Esophagus (tissue), 2 donors: ENCODE measurements at regions not wholly inside any gene's neighbourhood (a gene's known extent, or its start where the extent isn't known, plus 50 kb on each side); places are given as distances from the start of the nearest gene placed in this dataset.

ENCODE experiments used
- H3K27ac ChIP-seq, 2 donors: one replicate each; pipeline ENCODE4 v1.5.1; 2013; ENCODE audit warnings: low read depth in 2 of 2, mild to moderate bottlenecking in 2 of 2, inconsistent platforms in 1 of 2, low read length in 1 of 2, moderate library complexity in 1 of 2
- H3K27me3 ChIP-seq, 2 donors: one replicate each; pipeline ENCODE4 v1.6.1; 2013; ENCODE audit warnings: low read length in 2 of 2, control low read depth in 1 of 2, mild to moderate bottlenecking in 1 of 2; ENCODE audit not compliant: insufficient read depth in 2 of 2, control insufficient read depth in 1 of 2
- H3K36me3 ChIP-seq, 2 donors: one replicate each; pipeline ENCODE4 v1.6.1; 2013; ENCODE audit warnings: low read length in 1 of 2; ENCODE audit not compliant: control insufficient read depth in 2 of 2, insufficient read depth in 2 of 2
- H3K4me1 ChIP-seq, 2 donors: one replicate each; pipeline ENCODE4 v1.6.1; 2013; ENCODE audit warnings: low read length in 1 of 2; ENCODE audit not compliant: control insufficient read depth in 2 of 2, insufficient read depth in 2 of 2
- H3K4me3 ChIP-seq, 2 donors: one replicate each; pipeline ENCODE4 v1.5.1; 2013; ENCODE audit warnings: low read length in 2 of 2, mild to moderate bottlenecking in 2 of 2, low read depth in 1 of 2, moderate library complexity in 1 of 2
- H3K9me3 ChIP-seq, 2 donors: one replicate each; pipeline ENCODE4 v1.6.1; 2013; ENCODE audit warnings: mild to moderate bottlenecking in 2 of 2, low read depth in 1 of 2, low read length in 1 of 2, moderate library complexity in 1 of 2; ENCODE audit not compliant: control insufficient read depth in 2 of 2, insufficient read depth in 1 of 2
- WGBS, 2 donors: extraction: QIAGEN DNeasy Blood & Tissue Kit; methylation state at CpG; one replicate each; pipeline ENCODE4 v1.1.7; 2013; 5-methylcytosine and 5-hydroxymethylcytosine counted together
- donor health status: healthy with polysubstance abuse.
- donor health status: Bipolar disorder and iron deficiency.

GRCh38 chr10:42911359-42911758, 128.8 kb downstream of the BMS1 start:
- peaks cover 0 to 8% of the 10 kb centered on the region in 2 donors for H3K9me3 ChIP-seq
- H3K27ac ChIP-seq = no peak overlapping the region
- WGBS, 2 donors = 65 to 73% methylated on average over 2 of the region's 2 CpGs
- no peak overlapping the region for H3K4me3 ChIP-seq
- H3K36me3 ChIP-seq = no peaks in the 10 kb centered on the region
- no peaks in the 10 kb centered on the region for H3K4me1 ChIP-seq
- H3K27me3 ChIP-seq = no peaks in the 10 kb centered on the region

- H3K4me3 ChIP-seq = no peak overlapping the region
- no peak overlapping the region for H3K27ac ChIP-seq
- H3K4me1 ChIP-seq = no peaks in the 10 kb centered on the region
- no peaks in the 10 kb centered on the region for H3K27me3 ChIP-seq
- no peaks in the 10 kb centered on the region for H3K36me3 ChIP-seq
- H3K9me3 ChIP-seq = peaks cover 0 to 6% of the 10 kb centered on the region in 2 donors
These were observed 134.4 kb downstream of the BMS1 start for GRCh38 chr10:42916974-42917373.

- 39 to 46% methylated on average over 2 of the region's 2 CpGs for WGBS, 2 donors
- H3K36me3 ChIP-seq = no peaks in the 10 kb centered on the region
- H3K27ac ChIP-seq = no peak overlapping the region
- no peaks in the 10 kb centered on the region for H3K4me1 ChIP-seq
- no peaks in the 10 kb centered on the region for H3K27me3 ChIP-seq
- H3K4me3 ChIP-seq = no peak overlapping the region
- peaks cover 0 to 6% of the 10 kb centered on the region in 2 donors for H3K9me3 ChIP-seq
These were observed 135.2 kb downstream of the BMS1 start for GRCh38 chr10:42917821-42918220.

GRCh38 chr10:42921951-42922350, 139.4 kb downstream of the BMS1 start:
- H3K4me3 ChIP-seq = no peak overlapping the region
- H3K36me3 ChIP-seq = no peaks in the 10 kb centered on the region
- WGBS, 2 donors = 86 to 91% methylated on average over 2 of the region's 2 CpGs
- H3K4me1 ChIP-seq = no peaks in the 10 kb centered on the region
- no peaks in the 10 kb centered on the region for H3K27me3 ChIP-seq
- H3K27ac ChIP-seq = no peak overlapping the region
- H3K9me3 ChIP-seq = no peaks in the 10 kb centered on the region

GRCh38 chr10:42924484-42924883, 141.9 kb downstream of the BMS1 start:
- Histone ChIP-seq H3K4me3 (no peak overlapping the region), H3K27me3 (no peaks in the 10 kb centered on the region), H3K9me3 (no peaks in the 10 kb centered on the region), H3K27ac (no peak overlapping the region), H3K36me3 (no peaks in the 10 kb centered on the region), H3K4me1 (no peaks in the 10 kb centered on the region)
- WGBS, 2 donors = 75 to 77% methylated on average over 5 of the region's 5 CpGs

GRCh38 chr10:42926843-42927242, 144.2 kb downstream of the BMS1 start:
- H3K36me3 ChIP-seq = no peaks in the 10 kb centered on the region
- no peak overlapping the region for H3K27ac ChIP-seq
- 38 to 39% methylated on average over 6 of the region's 6 CpGs for WGBS, 2 donors
- H3K4me3 ChIP-seq = no peak overlapping the region
- no peaks in the 10 kb centered on the region for H3K4me1 ChIP-seq
- H3K27me3 ChIP-seq = peaks cover 0 to 4% of the 10 kb centered on the region in 2 donors
- no peaks in the 10 kb centered on the region for H3K9me3 ChIP-seq

- Histone ChIP-seq H3K4me3 (no peak overlapping the region), H3K4me1 (peaks cover 0 to 3% of the 10 kb centered on the region in 2 donors), H3K27me3 (peaks cover 0 to 11% of the 10 kb centered on the region in 2 donors), H3K9me3 (no peaks in the 10 kb centered on the region), H3K36me3 (no peaks in the 10 kb centered on the region), H3K27ac (no peak overlapping the region)
- WGBS, 2 donors = 88% methylated on average over 9 of the region's 9 CpGs
These were observed 145.5 kb downstream of the BMS1 start for GRCh38 chr10:42928064-42928463.

- Histone ChIP-seq H3K9me3 (no peaks in the 10 kb centered on the region), H3K4me3 (no peak overlapping the region), H3K36me3 (no peaks in the 10 kb centered on the region), H3K27ac (no peak overlapping the region), H3K27me3 (peaks cover 0 to 17% of the 10 kb centered on the region in 2 donors), H3K4me1 (peaks cover 0 to 7% of the 10 kb centered on the region in 2 donors)
- 91 to 94% methylated on average over 4 of the region's 4 CpGs for WGBS, 2 donors
These were observed 146.6 kb downstream of the BMS1 start for GRCh38 chr10:42929236-42929635.

GRCh38 chr10:42929993-42930392, 146.9 kb upstream of the RET start:
- H3K27ac ChIP-seq = no peak overlapping the region
- peaks cover 4 to 7% of the 10 kb centered on the region in 2 donors for H3K4me1 ChIP-seq
- peaks cover 0 to 17% of the 10 kb centered on the region in 2 donors for H3K27me3 ChIP-seq
- H3K36me3 ChIP-seq = no peaks in the 10 kb centered on the region
- no peaks in the 10 kb centered on the region for H3K9me3 ChIP-seq
- H3K4me3 ChIP-seq = no peak overlapping the region
- WGBS, 2 donors = 90 to 91% methylated on average over 8 of the region's 8 CpGs

GRCh38 chr10:42930516-42931192, 146.2 kb upstream of the RET start:
- no peaks in the 10 kb centered on the region for H3K9me3 ChIP-seq
- H3K27ac ChIP-seq = no peak overlapping the region
- H3K4me3 ChIP-seq = no peak overlapping the region
- peaks cover 4 to 7% of the 10 kb centered on the region in 2 donors for H3K4me1 ChIP-seq
- peaks cover 0 to 17% of the 10 kb centered on the region in 2 donors for H3K27me3 ChIP-seq
- 86 to 89% methylated on average over 11 of the region's 11 CpGs for WGBS, 2 donors
- H3K36me3 ChIP-seq = no peaks in the 10 kb centered on the region
